Hepatocyte (in vitro differentiated cells): ENCODE measurements at regions not wholly inside any gene's neighbourhood (a gene's known extent, or its start where the extent isn't known, plus 50 kb on each side); places are given as distances from the start of the nearest gene placed in this dataset.

Experiments used
- DNase-seq: peaks from one replicate; pipeline ENCODE4 v3.0.0-alpha.2; 2016; ENCODE audit warnings: low spot score
- H2AFZ ChIP-seq: fragments of 200-600 bp; sonication (generic); 2 replicates; pipeline ENCODE4 v1.6.0; 2016; ENCODE audit warnings: antibody characterized with exemption, mild to moderate bottlenecking
- H3K27ac ChIP-seq: fragments of 200-600 bp; sonication (generic); 2 replicates; pipeline ENCODE4 v1.5.1; 2016; ENCODE audit warnings: mild to moderate bottlenecking
- H3K27me3 ChIP-seq: fragments of 200-600 bp; sonication (generic); 2 replicates; pipeline ENCODE4 v1.6.1; 2016
- H3K36me3 ChIP-seq: fragments of 200-600 bp; sonication (generic); replicated peaks from 2 replicates; pipeline ENCODE4 v1.5.1; 2016; ENCODE audit warnings: low read depth; ENCODE audit not compliant: insufficient read depth
- H3K4me1 ChIP-seq: fragments of 200-600 bp; sonication (generic); 2 replicates; pipeline ENCODE4 v1.5.1; 2016; ENCODE audit warnings: mild to moderate bottlenecking, moderate library complexity; ENCODE audit not compliant: insufficient read depth
- H3K4me2 ChIP-seq: fragments of 200-600 bp; sonication (generic); 2 replicates; pipeline ENCODE4 v1.6.0; 2016
- H3K4me3 ChIP-seq: fragments of 200-600 bp; sonication (generic); 2 replicates; pipeline ENCODE4 v1.5.1; 2016; ENCODE audit warnings: mild to moderate bottlenecking
- H3K79me2 ChIP-seq: fragments of 200-600 bp; sonication (generic); 2 replicates; pipeline ENCODE4 v1.6.0; 2017; ENCODE audit warnings: mild to moderate bottlenecking
- H3K9me2 ChIP-seq: fragments of 200-600 bp; sonication (generic); replicated peaks from 2 replicates; pipeline ENCODE4 v1.6.0; 2017; ENCODE audit warnings: mild to moderate bottlenecking; ENCODE audit not compliant: insufficient read depth
- H3K9me3 ChIP-seq: fragments of 200-600 bp; sonication (generic); 2 replicates; pipeline ENCODE4 v1.5.1; 2016; ENCODE audit warnings: low read depth, mild to moderate bottlenecking
- H4K20me1 ChIP-seq: fragments of 200-600 bp; sonication (generic); 2 replicates; pipeline ENCODE4 v1.6.0; 2016; ENCODE audit warnings: mild to moderate bottlenecking; ENCODE audit not compliant: insufficient read depth, poor library complexity, severe bottlenecking
- CTCF ChIP-seq: fragments of 200-600 bp; sonication (generic); IDR thresholded peaks from 2 replicates; pipeline ENCODE4 v1.5.1; 2016; ENCODE audit warnings: antibody characterized with exemption, mild to moderate bottlenecking; ENCODE audit not compliant: poor library complexity
- EZH2 ChIP-seq: fragments of 200-600 bp; sonication (generic); IDR thresholded peaks from 2 replicates; pipeline ENCODE4 v1.6.1; 2016; ENCODE audit warnings: antibody characterized with exemption, mild to moderate bottlenecking, borderline replicate concordance
- EZH2phosphoT487 ChIP-seq: fragments of 200-600 bp; sonication (generic); IDR thresholded peaks from one replicate; pipeline ENCODE4 v1.6.1; 2018; ENCODE audit warnings: antibody characterized with exemption, mild to moderate bottlenecking, low read depth, moderate library complexity; ENCODE audit not compliant: unreplicated experiment, severe bottlenecking
- WGBS: methylation state at CpG from one replicate; pipeline ENCODE4 v1.1.6; 2016; ENCODE audit warnings: low lambda C conversion rate; ENCODE audit errors: missing lambda C conversion rate; 5-methylcytosine and 5-hydroxymethylcytosine counted together

- no peak for TF ChIP-seq CTCF
- TF ChIP-seq EZH2phosphoT487, result no peak
- TF ChIP-seq EZH2, result no peak
- Histone ChIP-seq H3K27ac (no peak overlapping the region), H3K36me3 (no peaks in the 10 kb centered on the region), H4K20me1 (no peaks in the 10 kb centered on the region), H3K27me3 (no peaks in the 10 kb centered on the region), H3K4me1 (no peaks in the 10 kb centered on the region), H3K4me3 (no peak overlapping the region), H3K9me2 (no peaks in the 10 kb centered on the region), H3K79me2 (no peaks in the 10 kb centered on the region), H3K4me2 (no peak overlapping the region), H2AFZ (no peak overlapping the region), H3K9me3 (no peaks in the 10 kb centered on the region)
- DNase-seq, result no peak
- 37% methylated on average over 1 of the region's 2 CpGs for WGBS
Measured at GRCh38 chrX:144592036-144592435, 655.3 kb upstream of the SPANXN1 start.

- H3K4me3 ChIP-seq, result no peak overlapping the region
- no peak for DNase-seq
- H3K27ac ChIP-seq, result no peak overlapping the region
- no peaks in the 10 kb centered on the region for H3K4me1 ChIP-seq
- no peaks in the 10 kb centered on the region for H3K9me2 ChIP-seq
- H3K79me2 ChIP-seq, result no peaks in the 10 kb centered on the region
- 75% methylated on average over 2 of the region's 2 CpGs for WGBS
- no peaks in the 10 kb centered on the region for H3K9me3 ChIP-seq
- no peaks in the 10 kb centered on the region for H3K27me3 ChIP-seq
- H3K36me3 ChIP-seq, result no peaks in the 10 kb centered on the region
- no peak overlapping the region for H3K4me2 ChIP-seq
- TF ChIP-seq CTCF, result no peak
- no peak for TF ChIP-seq EZH2
- TF ChIP-seq EZH2phosphoT487, result no peak
- H2AFZ ChIP-seq, result no peak overlapping the region
- H4K20me1 ChIP-seq, result no peaks in the 10 kb centered on the region
Measured at GRCh38 chrX:144601010-144601409, 646.3 kb upstream of the SPANXN1 start.

- 81% methylated on average over 4 of the region's 4 CpGs for WGBS
Measured at GRCh38 chrX:144612076-144612475, 635.2 kb upstream of the SPANXN1 start.

More at GRCh38 chrX:144612076-144612475, 635.2 kb upstream of the SPANXN1 start:
- TF ChIP-seq EZH2 (no peak), CTCF (no peak), EZH2phosphoT487 (no peak)
- Histone ChIP-seq H3K9me2 (no peaks in the 10 kb centered on the region), H3K4me3 (no peak overlapping the region), H3K36me3 (no peaks in the 10 kb centered on the region), H3K4me2 (no peak overlapping the region), H3K27ac (no peak overlapping the region), H3K79me2 (no peaks in the 10 kb centered on the region), H2AFZ (no peak overlapping the region), H4K20me1 (no peaks in the 10 kb centered on the region), H3K9me3 (no peaks in the 10 kb centered on the region), H3K4me1 (no peaks in the 10 kb centered on the region), H3K27me3 (no peaks in the 10 kb centered on the region)
- no peak for DNase-seq
